NCI-H2196 treated with DMSO at 0.1 percent for 48 hours (cell line): ENCODE measurements at regions not wholly inside any gene's neighbourhood (a gene's known extent, or its start where the extent isn't known, plus 50 kb on each side); places are given as distances from the start of the nearest gene placed in this dataset.

ENCODE experiments used
- DNase-seq: peaks from one replicate; lab custom pipeline; 2025; ENCODE audit not compliant: unreplicated experiment; lab: John Stamatoyannopoulos, UW

DNA sequence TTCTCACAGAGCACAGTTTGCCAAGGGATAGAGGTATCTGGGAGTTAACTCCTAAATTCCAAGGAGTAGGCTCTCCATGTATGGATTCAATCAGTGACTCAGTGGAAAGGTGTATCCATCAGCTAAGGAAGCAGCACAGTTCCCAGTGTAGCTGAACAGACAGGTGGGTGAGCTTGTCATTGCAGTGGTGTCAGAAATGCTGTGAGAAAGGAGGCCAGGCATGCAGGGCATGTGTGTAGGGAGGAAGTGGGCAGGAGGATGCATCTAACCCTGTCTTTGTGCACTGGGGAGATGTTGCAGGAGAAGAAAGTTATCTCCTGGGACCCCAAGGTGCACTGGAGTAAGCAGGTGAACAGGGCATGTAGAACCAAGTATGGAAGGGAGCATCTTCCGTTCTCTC is 539.0 kb downstream of the VRK1 start:
- DNase-seq, result no peak

DNA sequence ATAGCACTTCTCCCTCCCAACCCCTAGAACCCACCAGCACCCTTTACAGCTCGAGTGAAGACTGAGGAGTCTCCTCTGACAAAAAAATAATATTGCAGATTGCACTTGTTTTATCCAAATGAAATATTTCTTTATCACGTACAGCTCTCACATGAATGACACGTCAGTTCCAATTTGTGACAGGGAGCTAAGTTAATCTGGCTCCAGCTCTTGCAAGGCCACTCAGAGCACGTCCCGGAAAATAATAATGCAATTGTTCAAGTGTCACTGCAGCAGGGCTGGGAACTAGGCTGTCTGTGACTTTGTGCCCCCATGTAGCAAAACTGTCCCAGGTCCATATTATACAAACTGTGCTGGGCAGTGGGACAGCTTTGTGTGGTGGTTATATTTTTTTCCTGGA is 539.6 kb downstream of the VRK1 start:
- no peak for DNase-seq

DNA sequence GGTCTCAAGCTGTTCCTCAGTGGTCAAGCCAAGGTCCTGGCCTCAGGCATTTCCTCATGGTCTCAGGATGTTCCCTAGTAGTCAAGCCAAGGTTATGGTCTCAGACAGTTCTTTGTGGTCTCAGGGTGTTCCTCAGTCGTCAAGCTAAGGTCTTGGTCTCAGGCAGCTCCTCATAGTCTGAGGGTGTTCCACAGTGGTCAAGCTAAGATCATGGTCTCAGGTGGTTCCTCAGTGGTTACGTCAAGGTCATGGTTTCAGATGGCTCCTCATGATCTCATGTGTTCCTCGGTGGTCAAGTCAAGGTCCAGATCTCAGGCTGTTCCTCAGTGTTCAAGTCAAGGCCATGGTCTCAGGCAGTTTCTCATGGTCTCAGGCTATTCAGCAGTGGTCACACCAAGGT is 540.1 kb downstream of the VRK1 start:
- DNase-seq, result no peak

DNA sequence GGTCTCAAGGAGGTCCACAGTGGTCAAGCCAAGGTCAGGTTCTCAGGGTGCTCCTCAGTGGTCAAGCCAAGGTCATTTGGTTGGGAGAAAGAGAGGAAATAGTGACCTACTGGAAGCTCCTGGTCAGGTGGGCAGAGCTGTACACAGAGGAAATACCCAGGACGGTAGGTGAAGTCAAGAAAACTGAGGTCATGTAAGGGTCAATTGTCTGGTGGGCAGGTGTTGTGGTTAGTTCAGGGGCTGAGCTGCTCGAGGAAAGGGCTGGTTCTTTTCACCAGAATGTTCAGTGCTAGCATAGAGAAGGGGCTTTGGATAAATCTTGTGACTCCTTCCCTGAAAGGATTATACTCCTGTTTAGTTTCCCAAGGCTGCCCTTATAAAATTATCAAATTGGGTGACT is 540.5 kb downstream of the VRK1 start:
- no peak for DNase-seq

DNA sequence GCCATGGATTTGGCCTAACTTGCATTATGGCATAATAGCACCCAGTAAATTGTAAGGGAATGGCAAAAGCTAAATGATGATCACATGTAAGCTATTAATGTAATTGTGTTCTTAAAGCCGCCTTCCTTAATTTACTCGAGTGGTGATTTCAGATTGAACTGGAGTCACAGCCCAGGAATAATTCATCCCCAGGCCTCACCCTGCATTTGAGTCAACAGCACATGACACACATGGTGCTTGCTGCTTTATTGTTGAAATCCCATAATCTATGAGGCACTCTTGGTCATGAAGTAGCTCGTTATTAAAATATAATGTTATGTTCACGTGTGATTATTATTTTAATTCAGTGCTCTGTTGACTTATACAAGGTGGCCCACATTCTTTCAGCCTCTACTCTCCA is 547.5 kb downstream of the VRK1 start:
- DNase-seq, result no peak

DNA sequence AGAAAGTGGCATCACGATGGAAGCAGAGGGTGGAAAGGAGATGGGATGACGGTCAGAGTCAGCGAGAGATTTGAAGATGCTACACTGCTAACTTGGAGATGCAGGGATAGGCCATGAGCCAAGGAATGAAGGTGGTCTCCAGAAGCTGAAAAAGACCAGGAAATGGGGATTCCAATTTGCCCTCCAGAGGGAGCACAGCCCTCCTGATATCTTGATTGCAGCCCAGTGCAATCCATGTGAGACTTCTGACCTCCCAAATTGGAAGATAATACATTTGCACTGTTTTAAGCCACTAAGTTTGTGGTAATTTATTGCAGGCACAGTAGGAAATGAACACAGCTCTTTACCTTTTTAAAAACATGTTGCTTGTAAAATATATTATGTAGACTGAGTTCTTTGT is 549.5 kb downstream of the VRK1 start:
- DNase-seq, result no peak

DNA sequence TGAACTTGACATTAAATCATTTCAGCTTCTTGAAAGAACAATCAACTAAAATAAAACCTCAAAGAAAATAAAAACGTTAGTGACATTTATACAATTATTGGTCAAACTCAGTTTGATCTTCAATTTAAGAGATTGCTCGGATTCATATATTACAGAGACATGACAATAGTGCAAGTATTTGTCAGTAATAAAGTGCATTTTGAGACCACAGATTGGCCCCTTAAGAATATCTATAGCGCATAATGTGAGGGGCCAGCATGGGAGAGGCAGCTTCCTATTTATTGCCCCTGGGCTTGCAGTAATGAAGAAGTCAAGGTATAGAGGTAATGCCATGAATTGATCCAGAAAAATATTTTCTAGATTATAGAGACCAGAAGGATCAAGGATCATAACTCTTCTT is 552.3 kb downstream of the VRK1 start:
- no peak for DNase-seq

DNA sequence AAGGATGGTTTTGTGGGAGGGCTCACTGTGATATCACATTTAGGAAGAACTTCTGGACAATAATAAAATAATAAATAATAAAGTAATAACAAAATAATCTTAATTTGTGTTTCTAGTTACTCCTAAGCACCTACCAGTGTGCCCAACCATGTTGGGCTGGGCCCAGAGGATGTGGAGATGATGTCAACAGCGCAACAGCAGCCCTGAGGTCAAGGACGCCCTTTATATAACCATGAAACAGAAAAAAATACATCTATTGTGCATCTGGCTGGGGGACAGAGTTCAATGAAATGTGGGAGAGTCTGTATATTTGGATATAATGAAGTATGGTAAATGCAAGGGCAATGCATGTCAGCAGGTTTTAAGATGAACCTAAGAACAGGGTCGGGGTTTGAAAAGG is 552.8 kb downstream of the VRK1 start:
- no peak for DNase-seq

DNA sequence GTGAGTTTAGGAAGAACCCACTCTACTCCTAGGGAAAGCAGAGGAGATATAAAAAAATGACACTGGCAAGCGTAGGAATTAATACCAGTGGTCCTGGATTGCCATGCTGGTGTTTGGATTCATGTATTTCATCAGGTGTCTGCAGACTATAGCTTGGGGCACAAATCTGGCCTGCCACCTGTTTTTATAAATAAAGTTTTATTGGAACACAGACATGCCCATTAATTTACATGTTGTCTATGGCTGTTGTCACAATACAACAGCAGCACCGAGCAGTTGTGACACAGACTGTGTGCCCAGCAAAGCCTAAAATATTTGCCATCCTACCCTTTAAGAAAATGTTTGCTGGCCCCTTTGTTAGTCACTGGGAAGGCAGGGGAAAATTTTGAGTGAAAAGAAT is 553.2 kb downstream of the VRK1 start:
- no peak for DNase-seq

DNA sequence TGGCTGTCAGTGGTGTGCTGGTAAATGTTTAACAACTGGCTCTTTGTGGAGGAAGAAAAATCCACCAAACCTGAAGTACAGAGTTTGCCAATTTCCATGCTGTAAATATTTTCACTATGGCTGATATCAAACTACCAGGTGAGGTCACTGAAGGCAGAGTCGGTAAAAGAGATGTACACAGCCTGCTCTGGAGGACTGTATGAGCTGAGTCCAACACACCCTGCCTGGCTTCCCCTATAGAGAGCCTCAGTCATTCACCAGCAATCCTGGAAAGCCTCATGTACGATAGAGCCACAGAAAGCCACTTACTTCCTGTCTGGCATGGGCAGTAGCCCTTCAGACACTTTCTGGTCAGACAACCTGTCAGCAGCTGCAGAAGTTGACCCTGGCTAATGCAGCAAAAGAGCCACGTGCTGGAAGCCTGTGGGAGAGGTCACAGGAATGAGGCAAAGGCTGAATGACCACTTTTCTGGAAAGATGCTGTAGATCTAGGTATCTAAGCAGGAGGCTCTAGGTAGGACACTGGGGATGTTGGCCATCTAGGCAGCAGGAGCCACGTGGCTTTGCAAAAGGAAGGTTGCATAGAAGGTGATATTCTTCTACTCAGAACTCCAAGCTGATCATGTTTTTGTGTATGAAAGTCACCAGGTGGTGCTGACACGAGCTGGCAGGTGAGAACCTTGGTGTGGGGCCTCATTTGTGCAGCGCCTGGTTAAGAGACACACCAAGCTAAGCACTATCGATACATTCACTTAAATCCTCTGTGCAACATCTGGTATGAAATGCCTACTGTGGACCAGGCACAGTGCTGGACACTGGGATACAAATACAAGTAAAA is 553.9 kb downstream of the VRK1 start:
- DNase-seq, result no peak

DNA sequence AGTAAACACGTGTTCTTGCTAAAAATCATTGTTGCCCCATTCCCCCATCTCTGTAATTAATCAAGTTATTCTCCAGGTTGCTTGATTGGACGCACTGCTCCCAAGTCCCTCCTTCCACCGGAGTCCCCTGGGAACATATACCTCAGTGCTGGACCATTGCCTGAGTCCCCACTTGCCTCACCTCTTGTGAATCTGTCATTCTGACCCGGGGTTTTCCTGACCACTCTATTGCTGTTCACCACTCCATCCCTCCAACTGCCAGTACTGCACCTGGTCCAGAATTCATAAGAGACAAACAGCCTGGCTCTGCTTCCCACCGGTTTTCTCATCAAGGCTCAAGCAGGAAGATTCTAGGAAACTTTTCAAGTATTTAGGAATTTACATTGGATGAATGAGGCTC is 555.9 kb downstream of the VRK1 start:
- no peak for DNase-seq

DNA sequence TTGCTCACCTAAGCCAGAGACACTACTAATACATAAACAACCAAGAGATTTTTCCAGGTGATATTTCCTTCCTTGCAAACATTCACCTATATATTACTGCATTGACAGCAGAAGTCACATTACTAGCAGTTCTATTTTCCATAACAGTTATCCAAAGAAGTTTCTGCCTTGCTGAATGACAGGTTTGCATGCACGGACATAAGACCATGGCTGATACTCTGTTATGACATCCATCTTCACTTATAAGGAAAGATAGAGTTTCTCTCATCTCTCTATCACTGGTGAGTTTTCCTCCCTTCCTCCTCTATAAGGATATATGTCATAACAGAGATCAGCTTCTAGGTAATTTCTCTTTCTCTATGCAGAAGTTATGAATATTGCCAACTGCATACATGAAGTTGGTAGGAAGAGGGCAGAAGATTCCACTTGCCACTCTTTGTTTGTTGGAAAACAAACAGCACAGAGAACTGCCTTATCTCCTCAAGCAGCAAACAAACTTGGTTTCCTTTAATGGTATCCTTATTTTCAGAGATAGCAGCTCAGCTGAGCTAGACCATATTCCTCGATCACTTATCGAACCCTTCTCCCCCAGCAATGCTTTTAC is 557.0 kb downstream of the VRK1 start:
- DNase-seq, result no peak

DNA sequence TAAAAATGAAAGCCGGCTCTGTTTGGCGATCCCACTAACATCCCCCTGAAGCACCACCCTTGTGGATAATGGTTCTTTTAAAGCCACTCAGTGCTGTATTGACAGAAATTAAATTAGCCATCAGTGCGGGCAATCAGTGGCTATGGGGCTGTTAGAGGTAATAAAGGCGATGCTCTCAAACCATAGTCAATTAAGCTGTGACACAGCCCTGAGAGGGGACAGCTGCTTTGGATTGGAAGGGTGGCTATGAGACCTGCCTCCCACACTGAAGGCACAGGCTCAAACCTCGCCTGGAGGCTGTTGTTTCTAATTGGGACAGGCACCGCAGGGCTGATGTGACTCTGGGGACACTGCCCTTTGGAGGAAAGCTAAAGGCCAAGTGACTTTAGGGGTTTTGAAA is 562.2 kb downstream of the VRK1 start:
- DNase-seq, result no peak

DNA sequence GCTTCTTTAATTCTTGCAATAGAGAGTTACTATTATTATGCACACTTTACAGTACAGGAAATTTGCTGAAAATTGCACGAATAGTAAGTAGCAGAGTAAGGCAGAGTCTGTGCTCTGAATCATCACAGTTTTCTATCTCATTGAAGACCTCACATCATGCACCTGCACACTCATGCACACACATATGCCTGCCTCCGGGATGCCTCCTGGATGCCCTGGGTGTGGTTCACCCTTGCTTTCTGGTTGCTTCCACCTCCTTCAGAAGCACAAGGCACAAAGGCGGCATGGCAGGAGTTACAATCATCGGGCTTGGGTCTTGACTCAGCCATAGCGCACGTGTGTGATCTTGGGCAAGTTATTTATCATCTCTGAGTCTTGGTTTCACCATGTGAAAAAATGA is 564.0 kb downstream of the VRK1 start:
- DNase-seq, result no peak

DNA sequence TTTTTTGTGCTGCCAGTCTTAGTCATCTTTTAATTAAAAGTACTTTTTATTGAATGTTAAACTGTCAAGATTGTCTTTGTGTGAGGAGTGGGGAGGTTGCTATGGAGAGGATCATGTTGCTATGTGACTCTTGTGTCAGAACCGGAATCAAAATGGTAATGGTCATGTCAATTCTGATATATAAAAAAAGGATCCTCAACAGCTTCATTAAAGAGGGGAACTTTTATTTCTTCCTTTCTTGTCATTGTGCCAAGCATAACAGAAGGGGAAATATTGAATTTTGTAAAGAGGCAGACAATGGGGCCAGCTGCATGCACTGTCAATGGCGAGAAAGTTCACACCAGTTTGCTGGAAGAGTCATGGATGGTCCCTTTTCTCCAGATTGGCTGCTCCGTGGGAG is 564.8 kb downstream of the VRK1 start:
- no peak for DNase-seq

DNA sequence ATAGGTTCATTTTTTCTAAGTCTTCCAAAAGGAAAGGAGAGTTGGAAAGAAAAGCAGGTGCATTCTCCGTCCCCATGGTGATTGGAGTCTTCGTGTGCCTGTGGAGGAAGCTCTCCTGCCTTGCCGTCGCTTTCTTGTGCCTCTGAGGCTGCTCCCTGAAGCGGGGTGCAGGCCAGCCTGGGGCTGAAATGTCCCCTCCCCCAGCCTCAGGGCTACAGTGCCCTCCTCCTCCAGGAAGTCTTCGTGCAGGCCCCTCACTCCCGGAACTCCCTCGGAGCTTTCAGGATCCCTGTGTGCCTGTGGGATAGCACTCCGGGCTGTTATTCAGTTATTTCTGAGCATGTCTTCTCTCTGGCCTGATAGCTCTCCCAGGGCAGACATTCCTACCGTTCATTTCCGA is 569.2 kb downstream of the VRK1 start:
- no peak for DNase-seq

DNA sequence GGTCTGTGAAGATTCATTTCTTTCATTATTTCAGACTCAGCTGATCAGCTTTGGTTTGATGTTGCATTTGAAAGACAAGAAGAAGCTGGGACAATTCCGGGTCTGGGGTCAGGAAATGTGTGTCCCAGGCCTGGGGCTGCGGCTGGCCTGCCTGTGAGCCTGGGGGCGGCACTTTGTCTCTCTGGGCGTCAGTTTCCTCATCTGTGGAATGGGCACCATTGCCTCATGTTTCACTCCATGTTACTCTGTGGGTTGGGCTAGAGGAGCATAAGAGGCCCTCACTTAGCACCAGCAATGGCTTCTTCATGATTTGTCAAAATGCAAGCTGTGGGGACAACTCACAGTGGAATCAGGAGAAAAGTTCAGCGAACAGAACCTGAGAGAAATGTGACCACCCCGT is 570.1 kb downstream of the VRK1 start:
- DNase-seq, result no peak

DNA sequence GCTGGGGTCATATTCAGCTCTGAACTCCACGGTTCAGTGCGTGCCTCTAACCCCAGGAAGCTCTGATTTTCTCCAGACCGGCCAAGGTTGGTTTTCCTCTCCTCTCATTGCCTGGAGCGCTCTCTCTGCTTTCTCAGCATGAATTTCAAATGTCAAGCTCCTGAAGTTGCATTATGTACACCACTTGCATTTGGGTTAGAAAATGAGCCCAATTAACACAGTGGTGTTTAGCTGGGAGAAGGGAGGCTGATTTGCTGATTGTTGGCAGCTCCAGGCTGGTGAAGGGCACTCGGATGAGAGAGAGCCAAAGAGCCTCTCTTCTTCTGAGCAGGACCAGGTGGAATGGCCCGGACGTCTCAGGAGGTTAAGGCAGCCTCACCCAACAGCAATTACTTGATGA is 570.9 kb downstream of the VRK1 start:
- no peak for DNase-seq

DNA sequence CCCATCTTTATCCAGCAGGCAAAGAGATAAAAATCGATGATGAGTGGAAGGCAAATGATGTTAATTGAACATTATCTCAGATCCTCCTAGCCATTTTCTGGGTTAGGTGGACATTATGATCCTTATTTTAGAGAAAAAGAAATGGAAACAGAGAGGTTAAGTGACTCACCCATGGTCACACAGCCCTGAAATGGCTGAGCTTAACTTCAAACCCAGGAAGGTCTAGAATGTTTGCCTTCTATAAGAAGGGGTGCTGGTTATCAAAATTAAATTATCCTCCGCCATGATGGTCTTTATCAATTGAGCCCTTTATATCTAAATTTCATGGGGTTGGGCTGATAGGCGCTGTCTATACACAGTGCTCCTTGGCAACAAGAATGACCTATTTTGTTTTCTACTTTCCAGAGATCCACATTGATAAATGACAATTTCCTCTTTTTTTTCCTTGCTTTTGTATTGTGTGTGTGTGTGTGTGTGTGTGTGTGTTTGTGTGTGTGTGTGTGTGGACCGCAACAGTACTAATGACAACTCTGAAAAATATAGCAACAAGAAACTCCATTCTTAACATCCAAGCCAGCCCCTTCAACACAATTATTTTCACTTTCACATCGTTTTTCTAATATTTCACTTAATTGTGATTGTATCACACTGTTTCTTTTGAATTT is 571.9 kb downstream of the VRK1 start:
- DNase-seq, result no peak

DNA sequence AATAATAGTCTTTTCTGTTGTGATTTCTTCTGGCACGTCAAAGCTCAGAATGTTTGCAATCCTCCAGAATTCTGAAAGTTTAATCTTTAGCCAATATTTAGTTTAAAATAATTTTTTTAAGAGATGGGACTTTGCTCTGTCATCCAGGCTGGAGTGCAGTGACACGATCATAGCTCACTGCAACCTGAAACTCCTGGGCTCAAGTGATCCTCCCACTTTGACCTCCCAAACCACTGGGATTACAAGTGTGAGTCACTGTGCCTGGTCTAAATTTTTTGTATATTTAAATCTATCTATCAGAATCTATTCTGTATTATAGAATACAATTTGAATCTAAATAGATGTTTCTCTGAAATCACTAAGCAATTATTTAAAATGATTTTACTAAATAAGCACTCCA is 572.7 kb downstream of the VRK1 start:
- DNase-seq, result no peak

DNA sequence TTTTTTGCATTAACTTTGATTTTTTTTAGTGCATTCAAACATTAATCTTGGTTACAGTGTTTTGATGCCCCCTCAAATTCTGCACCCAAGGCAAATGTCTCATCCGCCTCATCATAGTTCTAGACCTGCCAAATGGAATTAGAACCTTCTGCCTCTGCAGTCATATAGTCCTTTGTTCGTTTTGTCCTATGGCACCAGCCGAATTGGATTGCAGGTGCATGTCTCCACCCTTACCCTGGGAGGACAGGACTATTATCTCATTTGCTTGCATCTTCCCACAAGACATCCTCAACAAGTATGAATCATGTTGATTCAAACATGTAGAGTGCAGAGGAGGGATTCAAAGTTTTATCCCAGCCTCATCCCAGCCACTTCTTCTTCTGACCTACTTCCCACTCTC is 579.1 kb downstream of the VRK1 start:
- DNase-seq, result no peak

DNA sequence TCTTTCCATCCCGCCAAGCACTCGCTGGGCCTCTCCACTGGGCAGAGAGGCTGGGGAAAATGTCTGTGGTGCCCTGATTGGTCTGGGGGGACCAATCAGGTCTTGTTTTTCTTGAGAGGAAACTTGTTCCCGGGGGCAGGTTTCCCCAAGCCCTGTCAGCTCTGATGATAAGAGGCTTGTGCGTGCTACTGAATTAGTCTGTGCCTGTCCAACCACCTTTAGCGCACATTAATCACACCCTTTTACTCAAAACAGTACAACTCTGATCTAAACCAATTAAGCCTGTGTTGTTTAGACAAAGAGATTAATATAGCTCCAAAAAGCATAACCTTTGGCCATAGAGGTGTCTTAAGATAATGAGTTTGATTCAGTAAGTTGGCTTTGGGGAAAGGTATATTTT is 580.4 kb downstream of the VRK1 start:
- DNase-seq, result no peak
